Endothelial cell of umbilical vein (primary cell): ENCODE measurements at regions not wholly inside any gene's neighbourhood (a gene's known extent, or its start where the extent isn't known, plus 50 kb on each side); places are given as distances from the start of the nearest gene placed in this dataset.

Experiments
- BruUV-seq: library from RNA; stranded (reverse); fragments of 400-500 nt; replicated peaks from 2 replicates; lab custom pipeline; 2021; lab: Mats Ljungman, UMichigan
- CTCF ChIA-PET: fragments of 300-600, 350-600 bp; sonication (Branson Sonifier 250); formaldehyde crosslinking; loops from one replicate; lab custom pipeline; 2021; ENCODE audit warnings: antibody characterized with exemption, inconsistent platforms; lab: Charles Lee
- POLR2A ChIA-PET: fragments of 300-600, 350-600 bp; sonication (Branson Sonifier 250); formaldehyde crosslinking; loops from one replicate; lab custom pipeline; 2021; ENCODE audit warnings: antibody characterized with exemption, inconsistent platforms; lab: Charles Lee
- DNase-seq: peaks from one replicate; pipeline ENCODE4 v3.0.0-alpha.2; 2011; ENCODE audit warnings: low read depth, low spot score
- FAIRE-seq: peaks from 2 replicates; lab custom pipeline; 2011; peaks lifted over from hg19 to GRCh38; lab: Jason Lieb, UNC
- H2AFZ ChIP-seq: 2 replicates; pipeline ENCODE4 v1.6.0; 2012; ENCODE audit warnings: low read depth, low read length, control low read depth, inconsistent platforms
- H3K27ac ChIP-seq: 2 replicates; pipeline ENCODE4 v1.5.1; 2011; ENCODE audit warnings: low read depth, mild to moderate bottlenecking, control low read depth, low read length, moderate library complexity; ENCODE audit not compliant: insufficient read depth
- H3K27me3 ChIP-seq, 2 experiments: 2 replicates each; pipeline versions ENCODE4 v1.6.0 to v1.6.1; 2011; ENCODE audit warnings: low read length in 2 of 2, mixed read lengths in 1 of 2; ENCODE audit not compliant: control insufficient read depth in 2 of 2, insufficient read depth in 2 of 2
- H3K36me3 ChIP-seq, 2 experiments: 2 replicates in 1 of 2; 3 replicates in 1 of 2; pipeline ENCODE4 v1.5.1; 2011; ENCODE audit warnings: low read length in 2 of 2, mild to moderate bottlenecking in 1 of 2, moderate library complexity in 1 of 2; ENCODE audit not compliant: control insufficient read depth in 2 of 2, insufficient read depth in 2 of 2; ENCODE audit errors: extremely low read depth in 1 of 2
- H3K4me1 ChIP-seq: 3 replicates; pipeline ENCODE4 v1.5.1; 2011; ENCODE audit warnings: mild to moderate bottlenecking, low read length; ENCODE audit not compliant: control insufficient read depth, insufficient read depth; ENCODE audit errors: extremely low read depth
- H3K4me2 ChIP-seq: 2 replicates; pipeline ENCODE4 v1.6.1; 2011; ENCODE audit warnings: low read length, control low read depth, mixed read lengths; ENCODE audit not compliant: insufficient read depth
- H3K4me3 ChIP-seq, 3 experiments: fragments of 200-600 bp in 1 of 3; sonication (generic), shearing (Covaris generic) in 1 of 3; replicated peaks in 1 of 3; 2 replicates each; pipeline ENCODE4 v1.5.1; 2011 to 2016; ENCODE audit warnings: control low read depth in 3 of 3, low read length in 3 of 3, mild to moderate bottlenecking in 2 of 3, inconsistent platforms in 1 of 3, low read depth in 1 of 3, moderate library complexity in 1 of 3; ENCODE audit not compliant: insufficient read depth in 1 of 3
- H3K79me2 ChIP-seq: 2 replicates; pipeline ENCODE4 v1.6.0; 2012; ENCODE audit warnings: low read length, inconsistent platforms; ENCODE audit not compliant: control insufficient read depth, insufficient read depth
- H3K9ac ChIP-seq: replicated peaks from 2 replicates; pipeline ENCODE3; 2011; ENCODE audit warnings: low read length, control low read depth; ENCODE audit not compliant: insufficient read depth; ENCODE audit errors: extremely low read depth
- H3K9me1 ChIP-seq: replicated peaks from 3 replicates; pipeline ENCODE4 v1.6.0; 2011; ENCODE audit warnings: mild to moderate bottlenecking, low read length; ENCODE audit not compliant: control insufficient read depth, insufficient read depth; ENCODE audit errors: extremely low read depth
- H3K9me3 ChIP-seq: replicated peaks from 2 replicates; pipeline ENCODE4 v1.5.1; 2012; ENCODE audit warnings: low read length, inconsistent platforms; ENCODE audit not compliant: control insufficient read depth, insufficient read depth
- H4K20me1 ChIP-seq: replicated peaks from 2 replicates; pipeline ENCODE3; 2011; ENCODE audit warnings: mild to moderate bottlenecking, low read length; ENCODE audit not compliant: control insufficient read depth, insufficient read depth; ENCODE audit errors: extremely low read depth
- EZH2 ChIP-seq: IDR thresholded peaks from 2 replicates; pipeline ENCODE4 v1.6.1; 2012; ENCODE audit warnings: borderline replicate concordance, low read depth, mild to moderate bottlenecking, moderate library complexity, low read length, inconsistent platforms; ENCODE audit not compliant: severe bottlenecking
- FOS ChIP-seq: IDR thresholded peaks from 2 replicates; pipeline ENCODE4 v1.6.1; 2011; ENCODE audit warnings: mild to moderate bottlenecking, low read length, moderate library complexity, borderline replicate concordance; ENCODE audit not compliant: insufficient read depth
- GATA2 ChIP-seq: IDR thresholded peaks from 2 replicates; pipeline ENCODE4 v1.7.0; 2011; ENCODE audit warnings: low read depth, mild to moderate bottlenecking, moderate library complexity, mixed read lengths, low read length; ENCODE audit not compliant: insufficient read length, insufficient read depth
- JUN ChIP-seq: IDR thresholded peaks from 2 replicates; pipeline ENCODE4 v1.6.1; 2011; ENCODE audit warnings: borderline replicate concordance, low read depth; ENCODE audit not compliant: insufficient read length, insufficient read depth
- MAX ChIP-seq: IDR thresholded peaks from 2 replicates; pipeline ENCODE4 v1.6.1; 2011; ENCODE audit not compliant: insufficient read depth, insufficient read length
- MYC ChIP-seq: IDR thresholded peaks from one replicate; pipeline ENCODE4 v1.6.1; 2011; ENCODE audit warnings: mild to moderate bottlenecking, low read depth, low read length
- POLR2A ChIP-seq: IDR thresholded peaks from 2 replicates; pipeline ENCODE4 v1.6.1; 2012; ENCODE audit warnings: low read depth, mild to moderate bottlenecking, control low read depth, low read length
- POLR2AphosphoS5 ChIP-seq: IDR thresholded peaks from 2 replicates; pipeline ENCODE4 v1.6.1; 2012; ENCODE audit warnings: low read depth, mild to moderate bottlenecking, control low read depth, low read length, moderate library complexity; ENCODE audit not compliant: insufficient read depth
- dilution Hi-C: fragments of 300-500 bp; cut with MboI; formaldehyde crosslinking; loops from one replicate; pipeline ENCODE4 v1.15.0; 2019; ENCODE audit warnings: low sequenced_read_pairs; ENCODE audit not compliant: extremely low pct_ligation_motif_present
- intact Hi-C: fragments of 100-400 bp; cut with micrococcal nuclease; formaldehyde crosslinking; loops from one replicate; pipeline ENCODE4 v1.10.0; 2022
- TF ChIP-seq, protein P1 (sequence below), 2 donors: IDR thresholded peaks; 1 replicate in 1 of 2; 2 replicates in 1 of 2; pipeline ENCODE4 v1.5.1; 2011; ENCODE audit warnings: low read length in 2 of 2, mild to moderate bottlenecking in 2 of 2, moderate library complexity in 2 of 2, control low read depth in 1 of 2, inconsistent platforms in 1 of 2, low read depth in 1 of 2; ENCODE audit not compliant: insufficient read depth in 1 of 2; ENCODE audit errors: extremely low read depth in 1 of 2

- ChIA-PET CTCF (interaction anchor here (0.7 kb wide), 1 partner anchor 49 kb away, joined by 3 read pairs; no protein-coding TSS in a partner anchor), POLR2A (no interaction called here)
- no peaks in the 10 kb centered on the region for H3K27me3 ChIP-seq
- H2AFZ ChIP-seq, result peak overlapping the region; percentile 15
- H3K4me2 ChIP-seq, result no peak overlapping the region
- no peak overlapping the region for H3K27ac ChIP-seq
- no peaks in the 10 kb centered on the region for H4K20me1 ChIP-seq
- no TSS peak for BruUV-seq
- FAIRE-seq (peak; percentile 24), DNase-seq (peak; percentile 42)
- H3K9me1 ChIP-seq, result no peaks in the 10 kb centered on the region
- H3K4me1 ChIP-seq, result no peaks in the 10 kb centered on the region
- H3K9me3 ChIP-seq, result no peaks in the 10 kb centered on the region
- no peaks in the 10 kb centered on the region for H3K79me2 ChIP-seq
- intact Hi-C loops, result no loop called here
- no peak overlapping the region for H3K9ac ChIP-seq
- TF ChIP-seq FOS (no peak), MYC (no peak), MAX (no peak), POLR2AphosphoS5 (no peak), JUN (no peak), EZH2 (no peak), POLR2A (no peak)
- no peak overlapping the region for H3K4me3 ChIP-seq
- H3K36me3 ChIP-seq, result no peaks in the 10 kb centered on the region
- dilution Hi-C loops, result no loop called here
Observed at GRCh38 chr2:144140891-144141290, 379.0 kb downstream of the ZEB2 start.

DNA sequence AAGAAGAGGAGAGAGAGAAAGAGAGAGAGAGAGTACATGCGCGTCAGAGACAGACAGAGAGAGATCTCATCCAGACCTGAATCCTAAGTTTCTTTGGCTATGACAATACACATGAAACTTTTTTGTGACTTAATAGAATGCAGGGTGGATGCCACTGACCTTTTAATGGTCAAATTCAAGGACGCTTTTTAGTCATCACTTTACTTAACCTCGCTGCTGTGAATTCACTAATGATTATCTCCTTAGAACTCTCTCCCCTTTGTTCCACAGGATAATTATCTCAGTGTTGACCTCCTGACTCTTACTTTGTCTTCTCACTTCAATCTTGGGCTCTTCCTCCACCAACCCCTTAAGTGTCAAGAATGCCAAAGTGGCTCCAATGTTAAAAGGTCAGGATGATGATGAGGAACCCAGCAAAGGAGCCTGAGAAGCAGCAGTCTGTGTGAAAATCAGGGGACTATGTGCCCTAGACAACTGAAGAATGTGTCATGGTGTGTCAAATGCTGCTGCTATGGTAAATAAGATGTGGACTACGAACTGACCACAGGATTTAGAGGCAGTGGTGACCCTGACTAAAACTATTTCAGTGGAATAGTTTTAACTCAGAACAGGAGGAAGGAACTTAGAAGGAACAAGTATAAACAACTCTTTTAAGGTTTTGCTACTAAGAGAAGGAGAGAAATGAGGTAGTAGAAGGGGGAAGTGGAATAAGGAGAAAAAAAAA is 382.1 kb downstream of the ZEB2 start:
- FAIRE-seq, result no peak
- Histone ChIP-seq H3K9me3 (no peaks in the 10 kb centered on the region), H2AFZ (no peak overlapping the region), H4K20me1 (no peaks in the 10 kb centered on the region), H3K9ac (no peak overlapping the region), H3K4me1 (no peaks in the 10 kb centered on the region), H3K79me2 (no peaks in the 10 kb centered on the region), H3K9me1 (no peaks in the 10 kb centered on the region), H3K27me3 (no peaks in the 10 kb centered on the region), H3K4me2 (no peak overlapping the region), H3K27ac (no peak overlapping the region), H3K4me3 (no peak overlapping the region), H3K36me3 (no peaks in the 10 kb centered on the region)
- no peak for DNase-seq
- intact Hi-C loops, result no loop called here
- dilution Hi-C loops, result no loop called here
- ChIA-PET CTCF (no interaction called here), POLR2A (no interaction called here)
- TF ChIP-seq MYC (no peak), MAX (no peak), GATA2 (no peak), JUN (no peak), EZH2 (no peak), FOS (no peak), POLR2A (no peak), POLR2AphosphoS5 (no peak)
- TF ChIP-seq, protein P1, sequence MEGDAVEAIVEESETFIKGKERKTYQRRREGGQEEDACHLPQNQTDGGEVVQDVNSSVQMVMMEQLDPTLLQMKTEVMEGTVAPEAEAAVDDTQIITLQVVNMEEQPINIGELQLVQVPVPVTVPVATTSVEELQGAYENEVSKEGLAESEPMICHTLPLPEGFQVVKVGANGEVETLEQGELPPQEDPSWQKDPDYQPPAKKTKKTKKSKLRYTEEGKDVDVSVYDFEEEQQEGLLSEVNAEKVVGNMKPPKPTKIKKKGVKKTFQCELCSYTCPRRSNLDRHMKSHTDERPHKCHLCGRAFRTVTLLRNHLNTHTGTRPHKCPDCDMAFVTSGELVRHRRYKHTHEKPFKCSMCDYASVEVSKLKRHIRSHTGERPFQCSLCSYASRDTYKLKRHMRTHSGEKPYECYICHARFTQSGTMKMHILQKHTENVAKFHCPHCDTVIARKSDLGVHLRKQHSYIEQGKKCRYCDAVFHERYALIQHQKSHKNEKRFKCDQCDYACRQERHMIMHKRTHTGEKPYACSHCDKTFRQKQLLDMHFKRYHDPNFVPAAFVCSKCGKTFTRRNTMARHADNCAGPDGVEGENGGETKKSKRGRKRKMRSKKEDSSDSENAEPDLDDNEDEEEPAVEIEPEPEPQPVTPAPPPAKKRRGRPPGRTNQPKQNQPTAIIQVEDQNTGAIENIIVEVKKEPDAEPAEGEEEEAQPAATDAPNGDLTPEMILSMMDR (IDR thresholded peaks at IDR 0.05; ENCODE audit: extremely low read depth in 1 of 2, insufficient read depth in 1 of 2, low read depth in 1 of 2, low read length in 2 of 2), result no peak
- BruUV-seq, result no TSS peak
